Neural progenitor cell (in vitro differentiated cells): ENCODE measurements at regions not wholly inside any gene's neighbourhood (a gene's known extent, or its start where the extent isn't known, plus 50 kb on each side); places are given as distances from the start of the nearest gene placed in this dataset.
"Not testable (repeated sequence)": the region's sequence is repeated elsewhere in the genome, so short reads cannot be mapped to it uniquely, and the experiment has no call there.

Experiments
- CTCF ChIP-seq: fragments of 200-600 bp; sonication (generic); IDR thresholded peaks from 2 replicates; pipeline ENCODE4 v1.5.1; 2017; ENCODE audit warnings: antibody characterized with exemption, mild to moderate bottlenecking
- EZH2 ChIP-seq: fragments of 200-600 bp; sonication (generic); IDR thresholded peaks from 2 replicates; pipeline ENCODE4 v1.6.1; 2017; ENCODE audit warnings: antibody characterized with exemption, mild to moderate bottlenecking, moderate library complexity
- EZH2phosphoT487 ChIP-seq: fragments of 200-600 bp; sonication (generic); IDR thresholded peaks from 2 replicates; pipeline ENCODE4 v1.6.1; 2017; ENCODE audit warnings: antibody characterized with exemption

GRCh38 chr21:10418250-10419048 lies 102.9 kb upstream of the TPTE start:
- TF ChIP-seq EZH2, CTCF, EZH2phosphoT487: not testable (repeated sequence)
